PFSK-1 (cell line): ENCODE measurements at regions not wholly inside any gene's neighbourhood (a gene's known extent, or its start where the extent isn't known, plus 50 kb on each side); places are given as distances from the start of the nearest gene placed in this dataset.

Experiments used
- FOXP2 ChIP-seq: optimal IDR thresholded peaks from 2 replicates; pipeline ENCODE3; 2011; ENCODE audit warnings: borderline replicate concordance, control low read depth, inconsistent platforms; ENCODE audit not compliant: insufficient read depth; ENCODE audit errors: extremely low read length, extremely low read depth
- POLR2AphosphoS5 ChIP-seq: IDR thresholded peaks from 2 replicates; pipeline ENCODE4 v1.6.1; 2012; ENCODE audit warnings: low read depth, mild to moderate bottlenecking, control low read depth, low read length, moderate library complexity
- REST ChIP-seq, 2 experiments: IDR thresholded peaks; 2 replicates each; pipeline versions ENCODE4 v1.6.1 to v1.8.0; 2011 to 2012; ENCODE audit warnings: low read depth in 2 of 2, low read length in 2 of 2, control low read depth in 1 of 2, inconsistent platforms in 1 of 2, mild to moderate bottlenecking in 1 of 2, moderate library complexity in 1 of 2; ENCODE audit not compliant: insufficient read depth in 1 of 2
- SIN3A ChIP-seq: IDR thresholded peaks from 2 replicates; pipeline ENCODE4 v1.6.1; 2012; ENCODE audit warnings: mild to moderate bottlenecking, low read length, moderate library complexity, borderline replicate concordance; ENCODE audit not compliant: insufficient read depth
- TAF1 ChIP-seq: IDR thresholded peaks from 2 replicates; pipeline ENCODE4 v1.6.1; 2012; ENCODE audit warnings: low read length, control low read depth, borderline replicate concordance; ENCODE audit not compliant: insufficient read depth

DNA sequence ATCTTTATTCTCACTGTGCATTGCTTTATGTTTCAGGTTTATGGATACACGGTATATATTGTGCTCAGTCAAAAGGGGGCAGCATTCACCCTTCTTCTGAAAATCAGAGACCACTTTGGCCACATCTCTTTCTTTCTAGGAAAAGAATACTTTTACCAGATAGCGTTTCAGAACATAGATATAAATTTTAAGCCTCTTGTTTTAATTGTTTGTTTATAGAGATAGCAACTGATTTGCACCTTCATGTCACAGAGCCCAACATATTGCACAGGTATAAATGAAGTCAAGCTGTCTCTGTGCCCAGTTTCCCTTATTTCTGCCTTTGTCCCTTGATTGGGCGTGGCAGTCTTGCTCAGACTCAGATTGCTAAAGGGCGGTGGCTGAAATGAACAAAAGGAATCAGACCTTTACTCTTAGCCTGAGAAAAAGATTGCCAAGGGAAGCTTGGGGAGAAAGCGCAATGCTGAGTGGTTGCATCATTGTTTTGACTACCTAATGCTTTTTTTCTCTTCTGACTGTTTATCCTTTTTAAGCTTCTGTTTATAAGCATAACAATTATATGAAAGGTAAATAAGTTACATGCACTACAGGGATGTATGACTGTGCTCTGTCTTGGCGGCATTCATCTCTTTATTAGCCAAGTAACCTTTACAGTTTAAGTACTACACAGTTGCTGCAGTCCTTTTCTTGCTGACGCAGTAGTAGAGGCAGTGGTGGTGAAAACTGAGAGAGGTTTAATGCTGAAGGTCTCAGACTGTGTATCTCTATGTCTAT, 70.8 kb upstream of the ZBTB20 start:
- TF ChIP-seq POLR2AphosphoS5 (no peak), REST (IDR thresholded peaks at IDR 0.05; ENCODE audit: insufficient read depth in 1 of 2, low read depth in 2 of 2, low read length in 2 of 2) (no peak), SIN3A (no peak), TAF1 (no peak), FOXP2 (no peak)
